GM12878 (cell line): ENCODE measurements at regions not wholly inside any gene's neighbourhood (a gene's known extent, or its start where the extent isn't known, plus 50 kb on each side); places are given as distances from the start of the nearest gene placed in this dataset.

Experiments used
- BRCA1 ChIP-seq: IDR thresholded peaks from 2 replicates; pipeline ENCODE4 v1.6.1; 2011; ENCODE audit warnings: low read depth, low read length, improper control_type of control experiment
- CTCF ChIP-seq, 3 experiments: IDR thresholded peaks in 2 of 3; conservative IDR thresholded peaks in 1 of 3; 2 replicates each; pipeline ENCODE4 v1.5.1; 2011; ENCODE audit warnings: low read depth in 3 of 3, low read length in 3 of 3, mild to moderate bottlenecking in 3 of 3, control low read depth in 2 of 3, moderate library complexity in 2 of 3, inconsistent platforms in 1 of 3, mixed read lengths in 1 of 3; ENCODE audit not compliant: control insufficient read depth in 2 of 3, insufficient read depth in 1 of 3; ENCODE audit errors: extremely low read depth in 1 of 3
- LARP7 ChIP-seq: fragments of 450-650 bp; IDR thresholded peaks from 2 replicates; pipeline ENCODE4 v1.6.1; 2017; ENCODE audit warnings: mild to moderate bottlenecking
- POLR2AphosphoS5 ChIP-seq: IDR thresholded peaks from 2 replicates; pipeline ENCODE4 v1.6.1; 2011; ENCODE audit warnings: mild to moderate bottlenecking, low read length, inconsistent platforms
- RB1 ChIP-seq: fragments of 450-650 bp; formaldehyde crosslinking; IDR thresholded peaks from 2 replicates; pipeline ENCODE4 v1.6.1; 2017; ENCODE audit warnings: mild to moderate bottlenecking, borderline replicate concordance
- RBBP5 ChIP-seq: fragments of 200-600 bp; sonication (generic); conservative IDR thresholded peaks from 2 replicates; pipeline ENCODE4 v1.6.1; 2016
- REST ChIP-seq: IDR thresholded peaks from 2 replicates; pipeline ENCODE4 v1.6.1; 2012; ENCODE audit warnings: mild to moderate bottlenecking, low read depth, low read length
- SMC3 ChIP-seq: IDR thresholded peaks from 2 replicates; pipeline ENCODE4 v1.6.1; 2011; ENCODE audit warnings: low read length, improper control_type of control experiment, borderline replicate concordance
- SP1 ChIP-seq: IDR thresholded peaks from one replicate; pipeline ENCODE4 v1.6.1; 2011; ENCODE audit warnings: low read depth, low read length

- TF ChIP-seq SMC3 (no peak), LARP7 (no peak), RB1 (no peak), RBBP5 (no peak), POLR2AphosphoS5 (no peak), CTCF (IDR thresholded peaks at IDR 0.05 in 2 of 3, conservative IDR thresholded peaks at IDR 0.05 in 1 of 3; ENCODE audit: control insufficient read depth in 2 of 3, extremely low read depth in 1 of 3, insufficient read depth in 1 of 3, low read depth in 3 of 3, low read length in 3 of 3) (no peak), SP1 (no peak), REST (no peak), BRCA1 (no peak)
Observed at GRCh38 chr12:46945591-46945990, 119.8 kb upstream of the SLC38A4 start.
